ENCODE measurements at regions not wholly inside any gene's neighbourhood (a gene's known extent, or its start where the extent isn't known, plus 50 kb on each side); places are given as distances from the start of the nearest gene placed in this dataset.

DNA sequence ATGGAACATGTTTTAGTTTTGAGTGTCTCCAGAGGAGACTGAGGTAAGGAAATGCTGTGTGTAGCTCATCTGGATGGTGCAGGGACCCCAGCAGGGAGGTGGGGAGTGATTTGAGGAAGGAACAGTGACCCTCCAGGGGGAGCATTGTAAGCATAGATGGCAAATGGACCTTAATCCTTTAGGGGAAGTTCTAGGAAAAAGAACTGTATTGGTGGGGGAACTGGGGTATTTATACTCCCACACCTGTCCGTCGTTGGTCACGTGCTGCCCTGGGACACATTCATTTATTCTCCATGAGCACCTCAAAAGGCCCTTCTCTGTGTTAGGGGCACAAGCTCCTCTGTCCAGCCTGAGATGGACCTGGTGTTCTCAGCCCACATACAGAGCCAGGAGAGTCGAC lies 233.9 kb upstream of the HDAC4 start:
- Histone ChIP-seq H3K36me3 (no peaks in the 10 kb centered on the region), H3K27ac (no peak overlapping the region), H3K4me1 (no peaks in the 10 kb centered on the region), H3K4me3 (no peak overlapping the region), H3K27me3 (no peaks in the 10 kb centered on the region), H3K9me3 (no peaks in the 10 kb centered on the region)
- no peak for DNase-seq
- TF ChIP-seq, protein P1, sequence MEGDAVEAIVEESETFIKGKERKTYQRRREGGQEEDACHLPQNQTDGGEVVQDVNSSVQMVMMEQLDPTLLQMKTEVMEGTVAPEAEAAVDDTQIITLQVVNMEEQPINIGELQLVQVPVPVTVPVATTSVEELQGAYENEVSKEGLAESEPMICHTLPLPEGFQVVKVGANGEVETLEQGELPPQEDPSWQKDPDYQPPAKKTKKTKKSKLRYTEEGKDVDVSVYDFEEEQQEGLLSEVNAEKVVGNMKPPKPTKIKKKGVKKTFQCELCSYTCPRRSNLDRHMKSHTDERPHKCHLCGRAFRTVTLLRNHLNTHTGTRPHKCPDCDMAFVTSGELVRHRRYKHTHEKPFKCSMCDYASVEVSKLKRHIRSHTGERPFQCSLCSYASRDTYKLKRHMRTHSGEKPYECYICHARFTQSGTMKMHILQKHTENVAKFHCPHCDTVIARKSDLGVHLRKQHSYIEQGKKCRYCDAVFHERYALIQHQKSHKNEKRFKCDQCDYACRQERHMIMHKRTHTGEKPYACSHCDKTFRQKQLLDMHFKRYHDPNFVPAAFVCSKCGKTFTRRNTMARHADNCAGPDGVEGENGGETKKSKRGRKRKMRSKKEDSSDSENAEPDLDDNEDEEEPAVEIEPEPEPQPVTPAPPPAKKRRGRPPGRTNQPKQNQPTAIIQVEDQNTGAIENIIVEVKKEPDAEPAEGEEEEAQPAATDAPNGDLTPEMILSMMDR (IDR thresholded peaks at IDR 0.05), result no peak
- TF ChIP-seq POLR2A (IDR thresholded peaks at IDR 0.05), result no peak

DNA sequence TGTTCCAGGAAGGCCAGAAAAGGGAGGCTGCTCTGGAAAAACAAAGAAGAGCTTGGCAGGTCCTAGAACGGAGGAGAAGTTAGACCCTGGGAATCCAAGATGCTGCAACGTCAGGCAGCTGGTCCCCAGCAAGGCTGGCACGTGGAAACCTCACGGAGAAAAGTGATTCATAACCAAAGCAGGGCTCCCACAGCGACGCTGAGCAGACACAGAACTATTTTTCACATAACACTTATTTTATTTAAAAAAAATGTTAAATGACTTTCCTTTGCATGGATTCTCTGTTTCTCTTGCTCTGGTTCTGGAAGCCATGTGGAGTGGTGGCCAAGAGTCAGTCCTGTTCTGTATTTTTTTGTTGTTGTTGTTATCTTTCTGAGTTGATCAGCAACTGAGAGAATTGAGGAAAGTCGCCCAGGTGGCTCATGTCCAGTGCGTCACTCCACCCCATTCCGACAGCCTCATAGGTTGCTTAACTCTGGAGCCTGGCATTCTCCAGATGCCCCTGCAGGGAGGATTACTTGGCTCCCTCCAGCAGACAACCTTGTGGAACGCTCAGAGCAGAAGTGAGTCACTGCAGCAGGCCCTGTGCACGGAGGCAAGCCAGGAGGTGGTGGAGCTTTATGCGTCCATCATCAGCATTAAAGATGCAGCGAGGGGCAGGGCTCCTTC lies 229.9 kb upstream of the HDAC4 start:
- DNase-seq, result no peak
- Histone ChIP-seq H3K27ac (no peak overlapping the region), H3K4me3 (no peak overlapping the region), H3K9me3 (no peaks in the 10 kb centered on the region), H3K4me1 (no peaks in the 10 kb centered on the region), H3K36me3 (no peaks in the 10 kb centered on the region), H3K27me3 (no peaks in the 10 kb centered on the region)
- TF ChIP-seq, protein P1 (IDR thresholded peaks at IDR 0.05), result no peak
- no peak for TF ChIP-seq POLR2A (IDR thresholded peaks at IDR 0.05)

DNA sequence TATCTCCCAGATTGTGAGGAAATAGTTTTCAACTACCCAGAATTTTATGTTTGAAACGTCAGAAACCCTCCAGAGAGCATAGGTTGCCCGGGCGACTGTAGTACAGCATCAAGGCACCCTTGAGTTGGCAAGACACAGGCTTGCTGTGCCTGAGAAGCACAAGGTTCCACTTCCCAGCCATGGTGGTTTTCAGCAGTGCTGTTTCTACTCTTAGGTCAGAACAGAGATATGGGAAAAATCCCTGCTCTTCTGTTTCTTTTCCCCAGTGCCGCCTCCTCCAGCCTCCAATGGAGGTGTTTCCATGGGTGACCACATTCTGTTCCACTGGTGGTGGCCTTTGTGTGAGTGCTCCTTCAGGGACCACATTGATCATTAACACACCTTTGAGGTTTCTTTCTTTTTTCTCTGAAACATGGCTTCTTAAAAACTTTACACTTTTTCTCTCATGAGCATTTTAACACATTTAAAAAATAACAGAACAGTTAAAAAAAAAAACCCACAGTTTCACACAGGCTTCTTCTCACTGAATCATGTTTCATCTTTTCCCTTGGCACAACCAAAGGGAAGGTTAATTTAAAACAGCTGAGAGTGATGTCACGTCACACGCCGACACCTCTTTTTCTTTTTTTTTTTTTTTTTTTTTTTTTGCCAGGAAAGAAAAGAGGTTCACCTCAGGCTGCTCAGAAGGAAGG lies 229.3 kb upstream of the HDAC4 start:
- H3K4me3 ChIP-seq, result no peak overlapping the region
- DNase-seq, result no peak
- no peaks in the 10 kb centered on the region for H3K4me1 ChIP-seq
- H3K27me3 ChIP-seq, result no peaks in the 10 kb centered on the region
- TF ChIP-seq, protein P1 (IDR thresholded peaks at IDR 0.05), result no peak
- no peak for TF ChIP-seq POLR2A (IDR thresholded peaks at IDR 0.05)
- H3K27ac ChIP-seq, result no peak overlapping the region
- H3K36me3 ChIP-seq, result no peaks in the 10 kb centered on the region
- H3K9me3 ChIP-seq, result no peaks in the 10 kb centered on the region

DNA sequence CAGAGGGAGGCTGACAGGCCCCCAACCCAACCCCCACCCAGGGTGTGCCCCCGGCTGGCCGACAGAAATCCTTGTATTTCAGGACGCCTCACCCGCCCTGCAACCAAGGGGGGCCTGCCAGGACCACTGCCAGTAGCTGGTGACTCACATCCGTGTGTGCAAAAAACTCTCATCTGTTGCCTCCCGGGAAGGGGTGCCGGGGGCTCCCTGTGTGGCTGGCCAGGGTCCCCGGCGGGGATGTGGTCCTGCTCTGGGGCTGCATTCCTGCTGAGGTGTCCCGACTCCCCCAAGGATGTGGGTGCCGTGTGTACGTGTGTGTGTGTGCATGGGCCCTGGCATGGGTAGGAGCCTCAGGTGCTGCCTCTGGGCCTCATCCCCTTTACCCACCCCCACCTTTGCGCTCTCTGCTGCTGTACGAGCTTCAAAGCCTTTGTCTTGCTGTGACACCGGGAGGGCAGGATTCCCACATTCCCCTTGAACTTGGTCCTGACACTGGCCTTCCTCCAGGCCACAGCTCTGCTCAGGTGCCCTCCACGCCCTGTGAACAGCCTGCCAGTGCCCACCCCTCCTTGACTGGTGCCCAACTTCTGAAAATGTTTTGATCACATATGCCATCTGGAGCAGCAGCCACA lies 226.3 kb upstream of the HDAC4 start:
- TF ChIP-seq, protein P1 (IDR thresholded peaks at IDR 0.05), result no peak
- no peak for TF ChIP-seq POLR2A (IDR thresholded peaks at IDR 0.05)
- Histone ChIP-seq H3K4me3 (no peak overlapping the region), H3K36me3 (no peaks in the 10 kb centered on the region), H3K27ac (no peak overlapping the region), H3K9me3 (no peaks in the 10 kb centered on the region), H3K27me3 (no peaks in the 10 kb centered on the region), H3K4me1 (no peaks in the 10 kb centered on the region)
- no peak for DNase-seq

DNA sequence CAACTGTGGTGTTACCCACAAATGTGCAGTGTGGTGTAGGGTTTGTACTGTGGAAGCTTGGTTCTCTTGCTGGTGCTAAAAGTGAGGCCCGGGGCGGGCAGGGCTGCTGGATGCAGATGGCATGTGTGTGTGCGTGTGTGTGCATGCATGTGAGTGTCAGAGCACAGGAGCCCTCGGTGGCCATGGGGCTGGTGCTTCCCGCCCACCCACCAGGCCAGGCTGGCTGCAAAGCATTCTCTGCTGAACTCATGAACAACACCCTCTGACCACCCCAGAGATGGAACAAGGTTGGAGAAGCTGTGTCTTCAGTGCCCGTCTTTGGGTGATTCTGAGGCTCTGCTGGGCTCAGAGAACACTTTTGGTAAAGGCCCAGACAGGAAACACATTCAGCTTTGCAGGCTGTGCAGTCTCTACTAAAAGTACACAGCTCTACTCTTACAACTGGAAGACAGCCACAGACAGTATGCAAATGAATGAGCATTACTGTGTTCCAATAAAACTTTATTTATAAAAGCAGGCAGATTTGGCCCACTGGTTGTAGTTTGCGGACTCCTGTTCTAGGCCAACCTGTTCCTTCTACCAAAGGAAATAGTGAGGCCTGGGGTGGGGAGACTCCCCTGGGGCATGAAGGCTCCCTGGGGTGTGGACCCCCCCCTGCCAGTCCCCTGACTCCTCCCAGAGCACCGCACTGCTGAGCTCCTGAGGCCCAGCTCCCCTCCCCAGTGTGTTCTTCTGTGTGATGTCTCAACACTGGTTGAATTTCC lies 225.3 kb upstream of the HDAC4 start:
- Histone ChIP-seq H3K36me3 (no peaks in the 10 kb centered on the region), H3K9me3 (no peaks in the 10 kb centered on the region), H3K4me3 (no peak overlapping the region), H3K4me1 (no peaks in the 10 kb centered on the region), H3K27ac (no peak overlapping the region), H3K27me3 (no peaks in the 10 kb centered on the region)
- peak in 1 of 3 donors; percentile 34 for DNase-seq
- TF ChIP-seq POLR2A (IDR thresholded peaks at IDR 0.05), result no peak
- TF ChIP-seq, protein P1 (IDR thresholded peaks at IDR 0.05), result no peak
